ENCODE measurements at regions not wholly inside any gene's neighbourhood (a gene's known extent, or its start where the extent isn't known, plus 50 kb on each side); places are given as distances from the start of the nearest gene placed in this dataset.

GRCh38 chr13:106382534-106382933 is 152.9 kb downstream of the EFNB2 start:
- DNase-seq (ENCODE audit: low read depth): no peak

GRCh38 chr13:106381091-106381490 is 154.4 kb downstream of the EFNB2 start:
- DNase-seq (ENCODE audit: low read depth): no peak

GRCh38 chr13:106377931-106378662 is 157.4 kb downstream of the EFNB2 start:
- DNase-seq (ENCODE audit: low read depth): no peak

GRCh38 chr13:106377341-106377740 is 158.1 kb downstream of the EFNB2 start:
- DNase-seq (ENCODE audit: low read depth): no peak

- DNase-seq (ENCODE audit: low read depth): peak; percentile 96
These were observed 158.9 kb downstream of the EFNB2 start for GRCh38 chr13:106376401-106377112.

- no peak for DNase-seq (ENCODE audit: low read depth)
These were observed 160.4 kb downstream of the EFNB2 start for GRCh38 chr13:106375085-106375484.

GRCh38 chr13:106374631-106375030 is 160.8 kb downstream of the EFNB2 start:
- DNase-seq (ENCODE audit: low read depth): no peak

- DNase-seq (ENCODE audit: low read depth): no peak
These were observed 161.4 kb downstream of the EFNB2 start for GRCh38 chr13:106373989-106374572.

- DNase-seq (ENCODE audit: low read depth): peak; percentile 23
These were observed 162.0 kb downstream of the EFNB2 start for GRCh38 chr13:106373304-106373988.

- peak; percentile 40 for DNase-seq (ENCODE audit: low read depth)
These were observed 163.0 kb downstream of the EFNB2 start for GRCh38 chr13:106372199-106373155.

GRCh38 chr13:106371024-106371423 is 164.4 kb downstream of the EFNB2 start:
- no peak for DNase-seq (ENCODE audit: low read depth)

- DNase-seq (ENCODE audit: low read depth): no peak
These were observed 165.6 kb downstream of the EFNB2 start for GRCh38 chr13:106369858-106370257.

- DNase-seq (ENCODE audit: low read depth): no peak
These were observed 166.4 kb downstream of the EFNB2 start for GRCh38 chr13:106369091-106369490.

GRCh38 chr13:106367361-106367971 is 168.0 kb downstream of the EFNB2 start:
- no peak for DNase-seq (ENCODE audit: low read depth)

- DNase-seq (ENCODE audit: low read depth): no peak
These were observed 172.8 kb downstream of the EFNB2 start for GRCh38 chr13:106362707-106363106.

GRCh38 chr13:106361621-106362020 is 173.8 kb downstream of the EFNB2 start:
- no peak for DNase-seq (ENCODE audit: low read depth)

- peak; percentile 14 for DNase-seq (ENCODE audit: low read depth)
These were observed 178.3 kb downstream of the EFNB2 start for GRCh38 chr13:106357198-106357597.

- no peak for DNase-seq (ENCODE audit: low read depth)
These were observed 179.6 kb downstream of the EFNB2 start for GRCh38 chr13:106355866-106356265.

GRCh38 chr13:106354961-106355360 is 180.5 kb downstream of the EFNB2 start:
- DNase-seq (ENCODE audit: low read depth): no peak

GRCh38 chr13:106352850-106353249 is 182.6 kb downstream of the EFNB2 start:
- peak; percentile 29 for DNase-seq (ENCODE audit: low read depth)

GRCh38 chr13:106351251-106351650 is 184.2 kb downstream of the EFNB2 start:
- DNase-seq (ENCODE audit: low read depth): no peak

Data from ELR (cell line).